GM13977 (cell line): ENCODE measurements at regions not wholly inside any gene's neighbourhood (a gene's known extent, or its start where the extent isn't known, plus 50 kb on each side); places are given as distances from the start of the nearest gene placed in this dataset.

ENCODE experiments used
- DNase-seq: peaks from one replicate; pipeline ENCODE4 v3.0.0; 2012; ENCODE audit warnings: low spot score
- CTCF ChIP-seq: IDR thresholded peaks from 2 replicates; pipeline ENCODE4 v1.5.1; 2012; ENCODE audit warnings: mild to moderate bottlenecking, control low read depth; ENCODE audit not compliant: insufficient read depth; ENCODE audit errors: extremely low read depth, missing control alignments
- in situ Hi-C: fragments of 300-500 bp; cut with MboI; formaldehyde crosslinking; loops from one replicate; pipeline ENCODE4 v1.12.0; 2022; ENCODE audit warnings: low sequenced_read_pairs, low pct_unique_long_range_greater_than_20kb, mixed read lengths, inconsistent platforms; ENCODE audit not compliant: unreplicated experiment

- TF ChIP-seq CTCF, result no peak
- no peak for DNase-seq
- in situ Hi-C loops, result no loop called here
These were observed 62.4 kb upstream of the DUSP10 start for GRCh38 chr1:221804303-221804702.

- DNase-seq, result no peak
- no peak for TF ChIP-seq CTCF
- in situ Hi-C loops, result no loop called here
These were observed 60.1 kb upstream of the DUSP10 start for GRCh38 chr1:221801773-221802516.

GRCh38 chr1:221801251-221801661, 59.4 kb upstream of the DUSP10 start:
- DNase-seq, result no peak
- TF ChIP-seq CTCF, result no peak
- in situ Hi-C loops, result no loop called here

GRCh38 chr1:221800831-221801230, 58.9 kb upstream of the DUSP10 start:
- in situ Hi-C loops, result no loop called here
- DNase-seq, result no peak
- no peak for TF ChIP-seq CTCF

- no peak for TF ChIP-seq CTCF
- in situ Hi-C loops, result no loop called here
- DNase-seq, result no peak
These were observed 55.6 kb upstream of the DUSP10 start for GRCh38 chr1:221797506-221797905.

- no peak for TF ChIP-seq CTCF
- in situ Hi-C loops, result no loop called here
- no peak for DNase-seq
These were observed 54.8 kb upstream of the DUSP10 start for GRCh38 chr1:221796700-221797099.

- TF ChIP-seq CTCF, result no peak
- in situ Hi-C loops, result no loop called here
- no peak for DNase-seq
These were observed 53.5 kb upstream of the DUSP10 start for GRCh38 chr1:221795380-221795779.
